PC-3 (cell line): ENCODE measurements at regions not wholly inside any gene's neighbourhood (a gene's known extent, or its start where the extent isn't known, plus 50 kb on each side); places are given as distances from the start of the nearest gene placed in this dataset.

ENCODE experiments used
- EZH2 ChIP-seq: fragments of 300-600 bp; sonication (generic); IDR thresholded peaks from one replicate; pipeline ENCODE4 v1.6.1; 2017; ENCODE audit warnings: antibody characterized with exemption, mild to moderate bottlenecking, low read length; ENCODE audit not compliant: unreplicated experiment
- EZH2phosphoT487 ChIP-seq: fragments of 300-600 bp; sonication (generic); IDR thresholded peaks from 2 replicates; pipeline ENCODE4 v1.6.1; 2018; ENCODE audit warnings: mild to moderate bottlenecking, antibody characterized with exemption, low read length, borderline replicate concordance
- TF ChIP-seq, protein P1 (sequence below): fragments of 300-600 bp; sonication (generic); conservative IDR thresholded peaks from 2 replicates; pipeline ENCODE4 v1.5.1; 2017; ENCODE audit warnings: antibody characterized with exemption, low read depth, mild to moderate bottlenecking, low read length

DNA sequence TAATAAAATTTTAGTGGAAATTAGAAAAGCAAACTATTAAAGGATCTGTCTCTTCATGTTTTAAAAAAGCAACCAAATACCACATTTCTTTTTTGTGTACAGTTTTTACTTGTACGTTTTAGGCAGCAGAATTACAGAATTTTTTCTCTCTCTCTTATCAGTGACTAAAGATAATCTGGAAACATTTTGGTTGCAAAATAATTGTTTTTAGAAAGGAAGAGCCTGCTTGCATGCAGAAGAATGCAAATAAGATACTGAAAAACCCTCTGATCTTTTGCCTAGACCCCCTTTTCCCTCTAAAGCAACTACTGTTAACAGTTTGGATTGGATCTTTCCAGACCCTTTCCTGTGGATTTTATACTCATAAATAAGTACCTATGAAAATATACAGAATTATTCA lies 75.9 kb upstream of the SGCD start:
- TF ChIP-seq, protein P1, sequence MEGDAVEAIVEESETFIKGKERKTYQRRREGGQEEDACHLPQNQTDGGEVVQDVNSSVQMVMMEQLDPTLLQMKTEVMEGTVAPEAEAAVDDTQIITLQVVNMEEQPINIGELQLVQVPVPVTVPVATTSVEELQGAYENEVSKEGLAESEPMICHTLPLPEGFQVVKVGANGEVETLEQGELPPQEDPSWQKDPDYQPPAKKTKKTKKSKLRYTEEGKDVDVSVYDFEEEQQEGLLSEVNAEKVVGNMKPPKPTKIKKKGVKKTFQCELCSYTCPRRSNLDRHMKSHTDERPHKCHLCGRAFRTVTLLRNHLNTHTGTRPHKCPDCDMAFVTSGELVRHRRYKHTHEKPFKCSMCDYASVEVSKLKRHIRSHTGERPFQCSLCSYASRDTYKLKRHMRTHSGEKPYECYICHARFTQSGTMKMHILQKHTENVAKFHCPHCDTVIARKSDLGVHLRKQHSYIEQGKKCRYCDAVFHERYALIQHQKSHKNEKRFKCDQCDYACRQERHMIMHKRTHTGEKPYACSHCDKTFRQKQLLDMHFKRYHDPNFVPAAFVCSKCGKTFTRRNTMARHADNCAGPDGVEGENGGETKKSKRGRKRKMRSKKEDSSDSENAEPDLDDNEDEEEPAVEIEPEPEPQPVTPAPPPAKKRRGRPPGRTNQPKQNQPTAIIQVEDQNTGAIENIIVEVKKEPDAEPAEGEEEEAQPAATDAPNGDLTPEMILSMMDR, result no peak
- TF ChIP-seq EZH2 (no peak), EZH2phosphoT487 (no peak)
